ENCODE measurements at regions not wholly inside any gene's neighbourhood (a gene's known extent, or its start where the extent isn't known, plus 50 kb on each side); places are given as distances from the start of the nearest gene placed in this dataset.

GRCh38 chr3:72009851-72010443 lies 225.0 kb upstream of the PROK2 start:
- no peaks in the 10 kb centered on the region; the same call in 1 of the 2 replicates for H3K36me3 ChIP-seq (replicated peaks; ENCODE audit: control insufficient read depth, insufficient read depth, low read length)
- no peak for DNase-seq

GRCh38 chr3:72008226-72008996 lies 223.5 kb upstream of the PROK2 start:
- Histone ChIP-seq H3K36me3 (replicated peaks; ENCODE audit: control insufficient read depth, insufficient read depth, low read length) (no peaks in the 10 kb centered on the region; the same call in 1 of the 2 replicates), H3K4me3 (ENCODE audit: insufficient read depth, low read depth, low read length) (no peak overlapping the region), H3K27me3 (ENCODE audit: control insufficient read depth, insufficient read depth, low read length) (no peaks in the 10 kb centered on the region)
- no peak for DNase-seq

More at GRCh38 chr3:72009851-72010443, 225.0 kb upstream of the PROK2 start:
- no peaks in the 10 kb centered on the region for H3K27me3 ChIP-seq (ENCODE audit: control insufficient read depth, insufficient read depth, low read length)
- no peak overlapping the region for H3K4me3 ChIP-seq (ENCODE audit: insufficient read depth, low read depth, low read length)

GRCh38 chr3:72006631-72007556 lies 221.9 kb upstream of the PROK2 start:
- Histone ChIP-seq H3K4me3 (ENCODE audit: insufficient read depth, low read depth, low read length) (no peak overlapping the region), H3K36me3 (replicated peaks; ENCODE audit: control insufficient read depth, insufficient read depth, low read length) (no peaks in the 10 kb centered on the region; the same call in 1 of the 2 replicates), H3K27me3 (ENCODE audit: control insufficient read depth, insufficient read depth, low read length) (no peaks in the 10 kb centered on the region)
- no peak for DNase-seq

GRCh38 chr3:72004749-72005292 lies 219.9 kb upstream of the PROK2 start:
- DNase-seq = no peak
- Histone ChIP-seq H3K36me3 (replicated peaks; ENCODE audit: control insufficient read depth, insufficient read depth, low read length) (no peaks in the 10 kb centered on the region), H3K4me3 (ENCODE audit: insufficient read depth, low read depth, low read length) (no peak overlapping the region), H3K27me3 (ENCODE audit: control insufficient read depth, insufficient read depth, low read length) (no peaks in the 10 kb centered on the region)

- H3K27me3 ChIP-seq (ENCODE audit: control insufficient read depth, insufficient read depth, low read length) = no peaks in the 10 kb centered on the region
- no peak overlapping the region for H3K4me3 ChIP-seq (ENCODE audit: insufficient read depth, low read depth, low read length)
- H3K36me3 ChIP-seq (replicated peaks; ENCODE audit: control insufficient read depth, insufficient read depth, low read length) = no peaks in the 10 kb centered on the region
- DNase-seq = peak; percentile 12
Observed at GRCh38 chr3:72003936-72004335, 219.0 kb upstream of the PROK2 start.

GRCh38 chr3:72001758-72002157 lies 216.8 kb upstream of the PROK2 start:
- no peak for DNase-seq
- Histone ChIP-seq H3K27me3 (ENCODE audit: control insufficient read depth, insufficient read depth, low read length) (no peaks in the 10 kb centered on the region), H3K36me3 (replicated peaks; ENCODE audit: control insufficient read depth, insufficient read depth, low read length) (no peaks in the 10 kb centered on the region), H3K4me3 (ENCODE audit: insufficient read depth, low read depth, low read length) (no peak overlapping the region)

- no peaks in the 10 kb centered on the region for H3K27me3 ChIP-seq (ENCODE audit: control insufficient read depth, insufficient read depth, low read length)
- H3K4me3 ChIP-seq (ENCODE audit: insufficient read depth, low read depth, low read length) = no peak overlapping the region
- no peaks in the 10 kb centered on the region for H3K36me3 ChIP-seq (replicated peaks; ENCODE audit: control insufficient read depth, insufficient read depth, low read length)
- DNase-seq = no peak
Observed at GRCh38 chr3:71998995-71999673, 214.2 kb upstream of the PROK2 start.

GRCh38 chr3:71997066-71997653 lies 212.2 kb upstream of the PROK2 start:
- no peaks in the 10 kb centered on the region for H3K27me3 ChIP-seq (ENCODE audit: control insufficient read depth, insufficient read depth, low read length)
- no peak for DNase-seq
- no peak overlapping the region for H3K4me3 ChIP-seq (ENCODE audit: insufficient read depth, low read depth, low read length)

GRCh38 chr3:71994906-71995305 lies 210.0 kb upstream of the PROK2 start:
- DNase-seq = no peak
- H3K36me3 ChIP-seq (replicated peaks; ENCODE audit: control insufficient read depth, insufficient read depth, low read length) = no peaks in the 10 kb centered on the region
- no peak overlapping the region for H3K4me3 ChIP-seq (ENCODE audit: insufficient read depth, low read depth, low read length)
- H3K27me3 ChIP-seq (ENCODE audit: control insufficient read depth, insufficient read depth, low read length) = no peaks in the 10 kb centered on the region

More at GRCh38 chr3:71997066-71997653, 212.2 kb upstream of the PROK2 start:
- no peaks in the 10 kb centered on the region for H3K36me3 ChIP-seq (replicated peaks; ENCODE audit: control insufficient read depth, insufficient read depth, low read length)

- no peak for DNase-seq
- H3K4me3 ChIP-seq (ENCODE audit: insufficient read depth, low read depth, low read length) = no peak overlapping the region
- H3K36me3 ChIP-seq (replicated peaks; ENCODE audit: control insufficient read depth, insufficient read depth, low read length) = no peaks in the 10 kb centered on the region
- H3K27me3 ChIP-seq (ENCODE audit: control insufficient read depth, insufficient read depth, low read length) = no peaks in the 10 kb centered on the region
Observed at GRCh38 chr3:71994203-71994602, 209.3 kb upstream of the PROK2 start.

- no peak for DNase-seq
- Histone ChIP-seq H3K4me3 (ENCODE audit: insufficient read depth, low read depth, low read length) (no peak overlapping the region), H3K27me3 (ENCODE audit: control insufficient read depth, insufficient read depth, low read length) (no peaks in the 10 kb centered on the region), H3K36me3 (replicated peaks; ENCODE audit: control insufficient read depth, insufficient read depth, low read length) (no peaks in the 10 kb centered on the region)
Observed at GRCh38 chr3:71991681-71992080, 206.7 kb upstream of the PROK2 start.

- no peaks in the 10 kb centered on the region for H3K27me3 ChIP-seq (ENCODE audit: control insufficient read depth, insufficient read depth, low read length)
- no peaks in the 10 kb centered on the region for H3K36me3 ChIP-seq (replicated peaks; ENCODE audit: control insufficient read depth, insufficient read depth, low read length)
- H3K4me3 ChIP-seq (ENCODE audit: insufficient read depth, low read depth, low read length) = no peak overlapping the region
- no peak for DNase-seq
Observed at GRCh38 chr3:71991046-71991445, 206.1 kb upstream of the PROK2 start.

- no peak for DNase-seq
- Histone ChIP-seq H3K4me3 (ENCODE audit: insufficient read depth, low read depth, low read length) (no peak overlapping the region), H3K36me3 (replicated peaks; ENCODE audit: control insufficient read depth, insufficient read depth, low read length) (no peaks in the 10 kb centered on the region), H3K27me3 (ENCODE audit: control insufficient read depth, insufficient read depth, low read length) (no peaks in the 10 kb centered on the region)
Observed at GRCh38 chr3:71990545-71990944, 205.6 kb upstream of the PROK2 start.

- no peak for DNase-seq
- Histone ChIP-seq H3K4me3 (ENCODE audit: insufficient read depth, low read depth, low read length) (no peak overlapping the region), H3K36me3 (replicated peaks; ENCODE audit: control insufficient read depth, insufficient read depth, low read length) (no peaks in the 10 kb centered on the region), H3K27me3 (ENCODE audit: control insufficient read depth, insufficient read depth, low read length) (no peaks in the 10 kb centered on the region)
Observed at GRCh38 chr3:71989165-71989564, 204.2 kb upstream of the PROK2 start.

Measured in H7 (cell line).